ENCODE measurements at regions not wholly inside any gene's neighbourhood (a gene's known extent, or its start where the extent isn't known, plus 50 kb on each side); places are given as distances from the start of the nearest gene placed in this dataset.

- no peak for TF ChIP-seq CTCF (IDR thresholded peaks at IDR 0.05; ENCODE audit: insufficient read depth, low read length)
- TF ChIP-seq REST (IDR thresholded peaks at IDR 0.05; ENCODE audit: insufficient replicate concordance, low read depth) = no peak
- TF ChIP-seq POLR2AphosphoS5 (IDR thresholded peaks at IDR 0.05; ENCODE audit: low read depth) = no peak
- no peak for TF ChIP-seq GABPA (IDR thresholded peaks at IDR 0.05; ENCODE audit: low read depth)
- TF ChIP-seq SPI1 (IDR thresholded peaks at IDR 0.05; ENCODE audit: borderline replicate concordance, low read depth) = no peak
Measured at GRCh38 chr6:44016131-44016870, 111.0 kb downstream of the MRPL14 start.
